Activated CD4-positive, alpha-beta memory T cell treated with anti-CD3 and anti-CD28 coated beads for 36 hours (primary cell): ENCODE measurements at regions not wholly inside any gene's neighbourhood (a gene's known extent, or its start where the extent isn't known, plus 50 kb on each side); places are given as distances from the start of the nearest gene placed in this dataset.

ENCODE experiments used
- CTCF ChIA-PET: fragments of 350-600 bp; sonication (Branson Sonifier 250); formaldehyde crosslinking; loops from one replicate; lab custom pipeline; 2021; ENCODE audit warnings: antibody characterized with exemption, inconsistent platforms; lab: Charles Lee
- POLR2A ChIA-PET: fragments of 350-600 bp; sonication (Branson Sonifier 250); formaldehyde crosslinking; loops from one replicate; lab custom pipeline; 2021; ENCODE audit warnings: antibody characterized with exemption; lab: Charles Lee
- DNase-seq: peaks from one replicate; pipeline ENCODE4 v3.0.0-alpha.2; 2020
- H3K27ac Mint-ChIP-seq: one replicate; pipeline ENCODE4 v1.8.0; 2021; ENCODE audit warnings: mixed read lengths
- H3K27me3 Mint-ChIP-seq: one replicate; pipeline ENCODE4 v1.8.0; 2021; ENCODE audit warnings: mixed read lengths
- H3K36me3 Mint-ChIP-seq: one replicate; pipeline ENCODE4 v1.8.0; 2021; ENCODE audit warnings: mixed read lengths
- H3K4me1 Mint-ChIP-seq: one replicate; pipeline ENCODE4 v1.8.0; 2021; ENCODE audit warnings: low read depth, mixed read lengths
- H3K4me3 Mint-ChIP-seq: one replicate; pipeline ENCODE4 v1.8.0; 2021; ENCODE audit warnings: mild to moderate bottlenecking, mixed read lengths
- H3K9me3 Mint-ChIP-seq: one replicate; pipeline ENCODE4 v1.8.0; 2021; ENCODE audit warnings: mixed read lengths
- intact Hi-C: fragments of 100-400 bp; cut with micrococcal nuclease; formaldehyde crosslinking; loops from one replicate; pipeline ENCODE4 v1.15.1; 2023

- DNase-seq = no peak
- peaks cover 10% of the 10 kb centered on the region for H3K4me1 Mint-ChIP-seq
- intact Hi-C loops = loop anchor here (10.0 kb wide), 1 partner anchor 249 kb away; no protein-coding TSS in a partner anchor
- no peak overlapping the region for H3K27ac Mint-ChIP-seq
- H3K9me3 Mint-ChIP-seq = no peaks in the 10 kb centered on the region
- no peaks in the 10 kb centered on the region for H3K36me3 Mint-ChIP-seq
- CTCF ChIA-PET = interaction anchor here (1.0 kb wide), 1 partner anchor 630 kb away, joined by 3 read pairs; no protein-coding TSS in a partner anchor
- peaks cover 61% of the 10 kb centered on the region for H3K27me3 Mint-ChIP-seq
- no peak overlapping the region for H3K4me3 Mint-ChIP-seq
- POLR2A ChIA-PET = no interaction called here
Measured at GRCh38 chr2:118225666-118226065, 137.4 kb downstream of the INSIG2 start.

GRCh38 chr2:118224895-118225311 is 136.6 kb downstream of the INSIG2 start:
- Mint-ChIP-seq H3K27me3 (peaks cover 65% of the 10 kb centered on the region), H3K36me3 (no peaks in the 10 kb centered on the region), H3K4me3 (peak overlapping the region; percentile 40), H3K9me3 (no peaks in the 10 kb centered on the region), H3K4me1 (peaks cover 10% of the 10 kb centered on the region), H3K27ac (no peak overlapping the region)
- POLR2A ChIA-PET = no interaction called here
- intact Hi-C loops = loop anchor here (10.0 kb wide), 1 partner anchor 250 kb away; no protein-coding TSS in a partner anchor
- CTCF ChIA-PET = interaction anchor here (1.0 kb wide), 1 partner anchor 631 kb away, joined by 3 read pairs; no protein-coding TSS in a partner anchor
- DNase-seq = no peak

- Mint-ChIP-seq H3K27ac (no peak overlapping the region), H3K36me3 (no peaks in the 10 kb centered on the region), H3K27me3 (peaks cover 60% of the 10 kb centered on the region), H3K4me3 (peak overlapping the region; percentile 69), H3K4me1 (peaks cover 10% of the 10 kb centered on the region), H3K9me3 (no peaks in the 10 kb centered on the region)
- DNase-seq = peak; percentile 44
- ChIA-PET POLR2A (no interaction called here), CTCF (interaction anchor here (0.6 to 4.0 kb wide), 8 partner anchors 12 to 1034 kb away, joined by 3 to 58 read pairs (median 3); no protein-coding TSS in a partner anchor)
- intact Hi-C loops = loop anchor here (2.0 to 10.0 kb wide), 2 partner anchors 21 to 251 kb away; no protein-coding TSS in a partner anchor
Measured at GRCh38 chr2:118223992-118224894, 136.0 kb downstream of the INSIG2 start.

GRCh38 chr2:118223511-118223991 is 135.3 kb downstream of the INSIG2 start:
- Mint-ChIP-seq H3K4me3 (peak overlapping the region; percentile 69), H3K27ac (no peak overlapping the region)

GRCh38 chr2:118222672-118223421 is 134.6 kb downstream of the INSIG2 start:
- Mint-ChIP-seq H3K4me1 (peaks cover 10% of the 10 kb centered on the region), H3K4me3 (peak overlapping the region; percentile 69), H3K27me3 (peaks cover 55% of the 10 kb centered on the region), H3K9me3 (no peaks in the 10 kb centered on the region), H3K27ac (no peak overlapping the region), H3K36me3 (no peaks in the 10 kb centered on the region)
- ChIA-PET CTCF (interaction anchor here (0.8 to 4.0 kb wide), 11 partner anchors 12 to 659 kb away, joined by 3 to 58 read pairs (median 3); no protein-coding TSS in a partner anchor), POLR2A (no interaction called here)
- no peak for DNase-seq
- intact Hi-C loops = loop anchor here (1.0 to 10.0 kb wide), 4 partner anchors 20 to 632 kb away; no protein-coding TSS in a partner anchor

More at GRCh38 chr2:118223511-118223991, 135.3 kb downstream of the INSIG2 start:
- ChIA-PET POLR2A (no interaction called here), CTCF (interaction anchor here (0.6 to 4.0 kb wide), 12 partner anchors 12 to 1035 kb away, joined by 3 to 58 read pairs (median 3); no protein-coding TSS in a partner anchor)
- Mint-ChIP-seq H3K4me1 (peaks cover 10% of the 10 kb centered on the region), H3K36me3 (no peaks in the 10 kb centered on the region), H3K27me3 (peaks cover 59% of the 10 kb centered on the region), H3K9me3 (no peaks in the 10 kb centered on the region)
- no peak for DNase-seq
- intact Hi-C loops = loop anchor here (2.0 to 10.0 kb wide), 2 partner anchors 21 to 251 kb away; no protein-coding TSS in a partner anchor

- Mint-ChIP-seq H3K36me3 (no peaks in the 10 kb centered on the region), H3K4me3 (no peak overlapping the region), H3K4me1 (peaks cover 10% of the 10 kb centered on the region), H3K9me3 (no peaks in the 10 kb centered on the region), H3K27ac (no peak overlapping the region), H3K27me3 (peaks cover 51% of the 10 kb centered on the region)
- POLR2A ChIA-PET = no interaction called here
- intact Hi-C loops = loop anchor here (1.0 to 10.0 kb wide), 4 partner anchors 19 to 633 kb away; no protein-coding TSS in a partner anchor
- no peak for DNase-seq
- CTCF ChIA-PET = interaction anchor here (0.9 to 4.0 kb wide), 9 partner anchors 11 to 660 kb away, joined by 3 to 58 read pairs (median 7); no protein-coding TSS in a partner anchor
Measured at GRCh38 chr2:118222273-118222594, 134.0 kb downstream of the INSIG2 start.

- no peaks in the 10 kb centered on the region for H3K9me3 Mint-ChIP-seq
- no peaks in the 10 kb centered on the region for H3K36me3 Mint-ChIP-seq
- H3K4me3 Mint-ChIP-seq = no peak overlapping the region
- ChIA-PET CTCF (interaction anchor here (0.7 to 4.0 kb wide), 13 partner anchors 9 to 660 kb away, joined by 3 to 58 read pairs (median 4); no protein-coding TSS in a partner anchor), POLR2A (no interaction called here)
- peaks cover 49% of the 10 kb centered on the region for H3K27me3 Mint-ChIP-seq
- DNase-seq = peak; percentile 26
- intact Hi-C loops = loop anchor here (1.0 to 10.0 kb wide), 4 partner anchors 19 to 634 kb away; no protein-coding TSS in a partner anchor
- peaks cover 10% of the 10 kb centered on the region for H3K4me1 Mint-ChIP-seq
- no peak overlapping the region for H3K27ac Mint-ChIP-seq
Measured at GRCh38 chr2:118221536-118222272, 133.4 kb downstream of the INSIG2 start.

GRCh38 chr2:118219611-118220010 is 131.3 kb downstream of the INSIG2 start:
- POLR2A ChIA-PET = no interaction called here
- CTCF ChIA-PET = no interaction called here
- no peak for DNase-seq
- no peak overlapping the region for H3K4me3 Mint-ChIP-seq
- intact Hi-C loops = loop anchor here (10.0 kb wide), 1 partner anchor 255 kb away; no protein-coding TSS in a partner anchor
- no peak overlapping the region for H3K27ac Mint-ChIP-seq
- H3K36me3 Mint-ChIP-seq = no peaks in the 10 kb centered on the region
- H3K4me1 Mint-ChIP-seq = peaks cover 9% of the 10 kb centered on the region
- no peaks in the 10 kb centered on the region for H3K9me3 Mint-ChIP-seq
- peaks cover 36% of the 10 kb centered on the region for H3K27me3 Mint-ChIP-seq

- Mint-ChIP-seq H3K36me3 (no peaks in the 10 kb centered on the region), H3K27ac (no peak overlapping the region), H3K27me3 (peaks cover 22% of the 10 kb centered on the region), H3K9me3 (no peaks in the 10 kb centered on the region), H3K4me1 (no peaks in the 10 kb centered on the region), H3K4me3 (no peak overlapping the region)
- DNase-seq = no peak
- intact Hi-C loops = no loop called here
- CTCF ChIA-PET = interaction anchor here (1.2 to 1.5 kb wide), 3 partner anchors 13 to 639 kb away, joined by 4 to 6 read pairs (median 4); no protein-coding TSS in a partner anchor
- POLR2A ChIA-PET = no interaction called here
Measured at GRCh38 chr2:118216224-118216623, 128.0 kb downstream of the INSIG2 start.

- no peak for DNase-seq
- no peaks in the 10 kb centered on the region for H3K9me3 Mint-ChIP-seq
- H3K4me3 Mint-ChIP-seq = no peak overlapping the region
- no peaks in the 10 kb centered on the region for H3K36me3 Mint-ChIP-seq
- POLR2A ChIA-PET = no interaction called here
- intact Hi-C loops = no loop called here
- H3K4me1 Mint-ChIP-seq = no peaks in the 10 kb centered on the region
- H3K27me3 Mint-ChIP-seq = peaks cover 29% of the 10 kb centered on the region
- CTCF ChIA-PET = interaction anchor here (0.6 kb wide), 1 partner anchor 10 kb away, joined by 3 read pairs; no protein-coding TSS in a partner anchor
- H3K27ac Mint-ChIP-seq = no peak overlapping the region
Measured at GRCh38 chr2:118209727-118210126, 121.5 kb downstream of the INSIG2 start.

- Mint-ChIP-seq H3K4me3 (no peak overlapping the region), H3K27me3 (peaks cover 30% of the 10 kb centered on the region), H3K4me1 (peaks cover 3% of the 10 kb centered on the region), H3K36me3 (no peaks in the 10 kb centered on the region), H3K9me3 (no peaks in the 10 kb centered on the region), H3K27ac (no peak overlapping the region)
- intact Hi-C loops = no loop called here
- DNase-seq = no peak
- CTCF ChIA-PET = interaction anchor here (1.7 kb wide), 1 partner anchor 14 kb away, joined by 11 read pairs; no protein-coding TSS in a partner anchor
- POLR2A ChIA-PET = no interaction called here
Measured at GRCh38 chr2:118207889-118208288, 119.6 kb downstream of the INSIG2 start.
